GM10248 (cell line): ENCODE measurements at regions not wholly inside any gene's neighbourhood (a gene's known extent, or its start where the extent isn't known, plus 50 kb on each side); places are given as distances from the start of the nearest gene placed in this dataset.

Experiments
- CTCF ChIA-PET: fragments of 300-600 bp; sonication (Branson Sonifier 250); formaldehyde crosslinking; extraction: SDS; loops from one replicate; lab custom pipeline; 2021; ENCODE audit warnings: antibody characterized with exemption; lab: Yijun Ruan, JAX
- POLR2A ChIA-PET: fragments of 350-650 bp; sonication (Branson Sonifier 250); formaldehyde crosslinking; extraction: SDS; loops from one replicate; lab custom pipeline; 2020; ENCODE audit warnings: antibody characterized with exemption; lab: Yijun Ruan, JAX
- DNase-seq: peaks from one replicate; pipeline ENCODE4 v3.0.0; 2012; ENCODE audit errors: extremely low spot score
- TF ChIP-seq, protein P1 (sequence below): IDR thresholded peaks from 2 replicates; pipeline ENCODE4 v1.5.1; 2012; ENCODE audit warnings: mild to moderate bottlenecking, low read depth; ENCODE audit errors: extremely low read depth, missing control alignments, control extremely low read depth

DNA sequence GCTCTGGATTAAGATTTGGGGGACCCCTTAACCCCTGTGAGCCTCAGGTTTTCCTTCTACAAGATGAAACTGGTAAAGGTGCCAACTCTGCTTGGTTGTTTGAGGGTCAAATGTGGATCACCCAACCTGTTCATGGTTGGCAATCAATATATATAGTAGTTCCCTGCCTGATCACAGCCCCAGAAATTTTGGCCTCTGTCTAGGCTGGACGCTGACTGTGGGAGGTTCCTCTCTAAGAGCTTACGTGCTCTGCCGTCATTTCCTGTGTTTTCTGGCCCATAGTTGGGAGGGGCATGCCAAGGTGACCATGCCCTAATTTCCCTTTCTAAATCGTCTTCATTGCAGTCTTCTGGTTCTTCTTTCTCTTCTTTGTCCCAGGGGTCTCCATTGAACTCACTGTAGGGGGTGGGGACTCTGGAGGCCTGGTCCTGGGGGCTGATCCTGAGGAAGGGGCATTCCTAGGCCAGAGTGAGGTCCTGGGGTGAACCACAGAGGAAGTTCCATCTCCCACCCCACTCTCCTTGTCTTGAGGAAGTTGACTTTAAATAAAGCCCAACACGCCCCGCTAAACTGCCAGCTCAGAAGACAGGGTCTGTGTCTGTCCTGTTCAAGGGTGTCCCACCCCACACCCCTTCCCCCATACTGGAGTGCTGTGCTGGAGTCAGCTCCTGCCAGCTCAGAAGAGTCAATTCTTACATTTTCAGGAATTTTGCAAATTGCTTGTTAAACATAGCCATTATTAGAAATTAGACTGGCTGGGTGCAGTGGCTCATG lies 98.9 kb upstream of the SDK1 start:
- ChIA-PET CTCF (no interaction called here), POLR2A (no interaction called here)
- TF ChIP-seq, protein P1, sequence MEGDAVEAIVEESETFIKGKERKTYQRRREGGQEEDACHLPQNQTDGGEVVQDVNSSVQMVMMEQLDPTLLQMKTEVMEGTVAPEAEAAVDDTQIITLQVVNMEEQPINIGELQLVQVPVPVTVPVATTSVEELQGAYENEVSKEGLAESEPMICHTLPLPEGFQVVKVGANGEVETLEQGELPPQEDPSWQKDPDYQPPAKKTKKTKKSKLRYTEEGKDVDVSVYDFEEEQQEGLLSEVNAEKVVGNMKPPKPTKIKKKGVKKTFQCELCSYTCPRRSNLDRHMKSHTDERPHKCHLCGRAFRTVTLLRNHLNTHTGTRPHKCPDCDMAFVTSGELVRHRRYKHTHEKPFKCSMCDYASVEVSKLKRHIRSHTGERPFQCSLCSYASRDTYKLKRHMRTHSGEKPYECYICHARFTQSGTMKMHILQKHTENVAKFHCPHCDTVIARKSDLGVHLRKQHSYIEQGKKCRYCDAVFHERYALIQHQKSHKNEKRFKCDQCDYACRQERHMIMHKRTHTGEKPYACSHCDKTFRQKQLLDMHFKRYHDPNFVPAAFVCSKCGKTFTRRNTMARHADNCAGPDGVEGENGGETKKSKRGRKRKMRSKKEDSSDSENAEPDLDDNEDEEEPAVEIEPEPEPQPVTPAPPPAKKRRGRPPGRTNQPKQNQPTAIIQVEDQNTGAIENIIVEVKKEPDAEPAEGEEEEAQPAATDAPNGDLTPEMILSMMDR, result no peak
- no peak for DNase-seq

DNA sequence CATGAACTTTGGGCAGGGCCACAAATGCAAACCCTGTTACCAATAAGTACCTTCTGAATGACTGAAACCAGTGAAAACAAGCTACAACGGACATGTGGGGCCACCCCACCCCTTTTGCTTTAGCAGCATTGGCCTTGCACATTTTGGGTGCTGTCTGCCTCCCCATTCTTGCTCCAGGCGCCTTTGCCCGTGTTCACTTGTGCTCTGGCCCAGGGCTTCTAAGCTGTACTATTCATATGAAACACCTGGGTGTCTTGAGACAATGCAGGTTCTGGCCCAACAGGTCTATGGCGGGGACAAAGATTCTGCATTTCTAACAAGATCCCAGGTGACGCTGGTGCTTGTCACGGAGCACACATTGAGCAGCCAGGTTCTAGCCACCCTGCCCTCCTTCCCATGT lies 96.5 kb upstream of the SDK1 start:
- ChIA-PET CTCF (interaction anchor here (1.0 kb wide), 1 partner anchor 17 kb away, joined by 4 read pairs; no protein-coding TSS in a partner anchor), POLR2A (no interaction called here)
- DNase-seq, result no peak
- TF ChIP-seq, protein P1, result no peak

DNA sequence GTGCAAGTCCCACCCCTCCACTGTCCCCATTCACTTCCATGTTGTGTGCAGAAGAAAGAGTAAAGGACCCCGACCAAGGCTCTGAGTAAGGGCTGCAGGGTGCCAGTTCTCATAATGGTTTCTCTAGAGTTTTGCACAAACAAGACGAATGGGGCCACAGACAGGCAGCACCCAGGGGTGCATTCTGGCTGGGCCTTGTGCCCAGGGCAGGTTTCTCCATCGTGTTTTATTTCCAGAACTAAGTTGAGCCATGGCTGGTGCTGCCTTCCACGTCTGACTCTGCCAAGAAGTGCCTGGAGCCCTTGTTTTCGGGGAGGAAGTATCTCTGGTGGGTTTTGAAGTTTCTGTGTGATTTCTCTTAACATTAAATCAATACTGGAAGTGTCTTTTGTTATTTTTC lies 95.0 kb upstream of the SDK1 start:
- TF ChIP-seq, protein P1, result no peak
- ChIA-PET CTCF (no interaction called here), POLR2A (no interaction called here)
- DNase-seq, result no peak

DNA sequence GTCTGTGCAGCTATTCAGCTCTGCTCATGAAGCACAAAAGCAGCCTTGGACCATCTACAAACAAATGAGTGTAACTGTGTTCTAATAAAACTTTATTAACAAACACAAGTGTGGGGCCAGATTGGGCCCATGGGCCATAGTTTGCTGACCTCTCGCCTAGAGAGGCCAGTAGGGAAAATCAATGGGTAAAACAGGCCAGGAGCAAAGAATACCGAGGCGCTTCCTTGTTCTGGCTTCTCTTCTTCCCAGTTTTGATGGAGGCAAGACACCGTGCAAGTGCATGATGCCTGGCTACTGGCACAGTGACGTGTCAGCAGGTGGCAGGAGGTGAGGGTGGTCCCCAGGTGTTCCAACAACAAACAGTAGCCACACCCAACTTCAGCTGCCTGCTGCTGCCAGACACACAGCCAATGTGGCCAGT lies 94.3 kb upstream of the SDK1 start:
- POLR2A ChIA-PET, result no interaction called here
- CTCF ChIA-PET, result no interaction called here
- TF ChIP-seq, protein P1, result no peak
- DNase-seq, result no peak

DNA sequence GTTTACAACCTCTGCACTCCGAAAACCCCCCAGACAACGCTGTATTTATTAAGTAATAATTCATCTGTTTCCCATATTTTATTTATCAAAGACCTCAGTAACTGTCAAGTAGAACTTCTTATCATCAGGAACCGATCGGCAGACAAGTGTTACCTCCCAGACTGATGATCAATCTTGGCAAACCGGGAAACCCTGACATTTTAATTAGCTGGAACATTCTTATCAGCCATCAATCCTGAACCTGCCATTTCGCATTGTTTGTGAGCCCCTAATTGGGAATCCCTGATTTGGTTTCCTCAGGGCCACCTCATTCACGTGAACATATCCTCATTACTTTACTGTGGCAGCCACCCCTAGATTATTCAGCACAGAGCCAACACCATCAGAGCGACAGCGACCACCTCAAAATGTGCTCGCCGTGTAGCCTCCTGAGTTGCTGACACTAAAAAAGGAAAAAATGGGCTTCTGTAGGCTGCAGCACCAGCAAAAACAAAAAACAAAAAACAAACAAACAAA lies 93.6 kb upstream of the SDK1 start:
- POLR2A ChIA-PET, result no interaction called here
- TF ChIP-seq, protein P1, result no peak
- CTCF ChIA-PET, result no interaction called here
- DNase-seq, result no peak

DNA sequence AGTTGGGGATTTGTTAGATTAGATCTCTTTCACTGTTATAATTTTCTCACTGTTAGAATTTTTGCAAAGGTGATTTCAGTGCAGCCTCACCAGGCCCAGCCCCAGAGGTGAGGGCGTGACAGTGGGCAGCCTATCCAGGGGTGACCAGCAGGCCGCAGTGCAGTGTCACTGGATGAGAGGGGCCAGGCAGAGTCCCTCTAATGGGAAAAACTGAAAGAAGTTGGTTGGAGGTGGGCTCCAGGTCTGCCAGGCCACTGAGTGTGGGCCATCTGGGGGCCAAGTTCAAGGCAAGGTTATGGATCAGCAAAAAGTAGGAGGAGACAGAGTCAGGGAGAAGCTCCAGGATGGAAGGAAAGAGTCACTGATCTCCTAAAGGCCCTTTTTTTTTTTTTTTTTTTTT lies 90.5 kb upstream of the SDK1 start:
- TF ChIP-seq, protein P1, result no peak
- POLR2A ChIA-PET, result no interaction called here
- CTCF ChIA-PET, result no interaction called here
- DNase-seq, result no peak
